CD4-positive, alpha-beta T cell treated with Interleukin-15 for 4 hours (primary cell): ENCODE measurements at regions not wholly inside any gene's neighbourhood (a gene's known extent, or its start where the extent isn't known, plus 50 kb on each side); places are given as distances from the start of the nearest gene placed in this dataset.

Source experiments
- DNase-seq: peaks from one replicate; pipeline ENCODE4 v3.0.0-alpha.2; 2020; ENCODE audit warnings: low spot score

DNA sequence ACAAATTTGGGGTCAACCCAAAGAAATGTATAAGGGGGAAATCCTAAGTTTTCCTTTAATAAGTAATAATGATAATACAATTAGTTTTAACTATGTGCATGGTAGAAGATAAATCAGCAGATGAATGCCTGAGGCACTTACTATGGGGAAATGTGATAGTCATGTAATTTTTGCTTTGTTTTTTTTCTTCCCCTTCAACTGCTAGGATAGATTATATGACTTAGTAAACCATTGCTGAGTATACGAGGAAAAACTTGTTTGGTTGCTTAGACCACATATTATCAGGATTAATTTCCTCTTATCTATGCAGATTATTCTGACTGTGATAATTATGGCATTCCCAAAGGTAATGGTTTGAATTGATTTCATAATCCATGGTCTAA lies 181.1 kb downstream of the TGFB2 start:
- DNase-seq, result no peak

DNA sequence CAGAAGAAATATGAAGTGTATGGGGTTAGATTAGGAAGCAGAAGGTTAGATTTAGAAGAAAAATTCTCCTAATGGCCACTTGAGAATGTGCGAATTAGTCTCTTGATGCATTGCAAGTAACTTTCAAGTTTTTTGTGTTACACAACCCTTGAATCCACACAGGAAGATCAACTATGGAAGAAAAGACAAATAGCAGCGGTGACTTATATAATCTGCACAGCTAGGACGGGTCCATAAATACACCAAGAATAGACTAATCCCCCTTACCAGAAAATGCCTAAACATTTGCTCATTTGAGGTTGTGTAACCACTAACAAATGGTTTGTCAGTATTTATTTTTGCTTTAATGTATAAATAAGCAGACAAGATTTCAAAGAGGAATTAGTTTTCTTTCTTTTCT lies 182.6 kb downstream of the TGFB2 start:
- no peak for DNase-seq

- DNase-seq, result no peak
Observed at GRCh38 chr1:218529646-218530300, 184.6 kb downstream of the TGFB2 start.

GRCh38 chr1:218531936-218532335 lies 186.8 kb downstream of the TGFB2 start:
- no peak for DNase-seq

DNA sequence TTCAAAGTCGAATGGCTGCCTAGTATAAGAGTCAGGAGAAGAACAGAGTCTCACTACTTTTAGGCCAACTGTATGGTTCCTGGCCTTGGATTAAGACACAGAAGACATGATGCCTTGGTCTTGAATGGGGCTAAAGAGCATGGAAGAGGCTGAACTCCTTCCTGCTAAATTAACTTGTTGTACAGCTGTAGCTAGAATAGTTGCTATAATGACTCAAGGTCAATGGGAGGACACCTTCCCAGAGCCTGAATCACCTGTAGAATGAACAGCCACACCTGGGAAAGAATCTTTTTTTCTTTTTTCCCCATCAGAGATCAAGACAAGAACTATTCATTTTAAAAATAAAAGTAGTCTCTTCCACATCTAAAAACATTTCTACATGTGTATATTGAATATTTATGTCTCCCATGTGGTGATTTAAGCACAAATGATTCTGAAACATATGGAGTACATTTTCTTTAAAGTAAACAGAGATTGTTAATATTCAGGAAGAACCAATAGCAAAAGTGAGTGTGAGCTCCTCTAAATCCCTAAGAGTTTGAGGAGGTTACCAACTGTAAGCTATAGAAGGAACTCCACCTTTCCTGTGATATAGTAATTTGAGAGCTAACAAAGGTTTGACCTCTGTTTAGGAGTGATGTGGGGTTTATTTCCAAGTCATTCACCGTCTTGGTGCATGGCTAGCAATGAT lies 191.3 kb downstream of the TGFB2 start:
- DNase-seq, result no peak

GRCh38 chr1:218537122-218537913 lies 192.2 kb downstream of the TGFB2 start:
- no peak for DNase-seq

- no peak for DNase-seq
Observed at GRCh38 chr1:218538341-218538740, 193.2 kb downstream of the TGFB2 start.

GRCh38 chr1:218546314-218546713 lies 201.2 kb downstream of the TGFB2 start:
- no peak for DNase-seq

- DNase-seq, result no peak
Observed at GRCh38 chr1:218547957-218548730, 203.0 kb downstream of the TGFB2 start.

GRCh38 chr1:218548764-218549163 lies 203.6 kb downstream of the TGFB2 start:
- DNase-seq, result no peak

DNA sequence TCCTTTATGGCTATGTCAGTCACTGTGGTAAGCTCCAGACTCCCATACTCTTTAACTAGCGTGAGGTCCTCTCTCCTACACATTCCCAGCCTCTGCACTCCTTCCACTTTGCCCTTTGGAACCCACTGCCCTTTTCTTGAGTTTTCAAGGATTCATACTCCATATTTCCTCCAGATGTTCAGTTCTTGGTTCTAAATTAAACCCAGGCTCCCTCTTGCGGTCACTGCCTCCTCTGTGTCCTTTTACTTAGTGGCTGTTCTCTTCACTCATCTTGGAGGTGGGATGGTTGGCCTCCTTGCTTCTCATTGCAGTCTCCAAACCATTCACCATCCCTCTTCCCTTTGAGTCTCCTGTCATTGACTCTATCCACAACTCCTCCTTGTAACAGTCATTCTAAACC lies 208.1 kb downstream of the TGFB2 start:
- DNase-seq, result no peak

DNA sequence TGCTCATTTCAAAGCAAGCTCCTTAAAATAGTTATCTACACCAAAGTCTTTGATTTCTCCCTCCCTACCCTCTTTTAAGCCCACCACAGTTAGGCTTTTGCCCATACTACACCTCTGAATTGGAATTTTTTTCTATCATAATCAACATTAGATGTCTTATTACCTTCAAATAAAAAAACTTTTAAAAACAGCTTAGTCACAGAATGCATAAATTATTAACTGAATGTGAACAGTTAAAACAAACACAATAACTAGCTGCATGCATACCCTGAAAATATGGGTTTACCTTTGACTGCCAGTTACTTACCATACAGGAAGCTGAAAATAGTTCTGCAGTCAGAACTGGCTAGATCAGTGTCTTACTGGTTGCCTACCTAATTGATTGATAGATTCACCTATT lies 210.9 kb downstream of the TGFB2 start:
- DNase-seq, result no peak

- no peak for DNase-seq
Observed at GRCh38 chr1:218557731-218558130, 212.6 kb downstream of the TGFB2 start.

- no peak for DNase-seq
Observed at GRCh38 chr1:218558271-218558810, 213.2 kb downstream of the TGFB2 start.

DNA sequence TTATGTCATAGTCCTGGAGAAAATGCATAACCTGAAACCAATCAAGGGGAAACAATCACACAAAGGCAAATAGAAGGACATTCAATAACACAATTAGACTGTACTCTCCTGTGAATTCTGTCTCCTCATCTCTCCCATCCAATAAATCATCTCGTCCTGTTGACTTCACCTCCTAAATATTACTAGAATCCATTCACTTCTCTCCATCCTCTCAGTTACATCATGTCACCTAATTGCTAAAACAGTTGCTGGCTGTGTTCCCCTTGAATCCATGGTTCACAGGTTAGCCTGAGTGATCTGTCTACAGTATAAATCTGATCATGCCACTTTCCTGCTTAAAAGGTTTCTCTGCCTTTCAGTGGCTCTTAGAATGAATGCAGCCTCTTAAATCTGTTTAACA lies 220.2 kb downstream of the TGFB2 start:
- DNase-seq, result no peak

GRCh38 chr1:218568962-218569550 lies 223.9 kb downstream of the TGFB2 start:
- no peak for DNase-seq

- DNase-seq, result no peak
Observed at GRCh38 chr1:218570456-218570855, 225.3 kb downstream of the TGFB2 start.

DNA sequence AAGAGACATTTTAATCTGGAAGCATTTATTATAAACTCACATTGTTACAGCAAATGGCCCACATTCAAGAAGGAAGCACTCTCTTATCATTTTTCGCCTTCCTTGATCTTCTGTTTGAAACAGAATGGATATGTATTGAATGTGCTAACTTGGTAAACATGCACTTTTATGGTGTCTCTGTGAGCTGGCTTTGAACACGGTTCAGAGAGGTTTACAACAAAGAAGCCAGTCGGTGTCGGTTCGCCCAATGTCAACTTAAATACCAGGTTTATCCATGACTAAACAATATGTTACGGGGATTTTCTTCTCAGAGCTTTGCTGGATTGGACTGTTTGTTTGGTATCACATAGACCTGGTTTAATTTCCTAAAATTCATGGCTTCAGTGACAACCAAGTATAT lies 226.4 kb downstream of the TGFB2 start:
- no peak for DNase-seq

GRCh38 chr1:218572050-218572449 lies 226.9 kb downstream of the TGFB2 start:
- no peak for DNase-seq

DNA sequence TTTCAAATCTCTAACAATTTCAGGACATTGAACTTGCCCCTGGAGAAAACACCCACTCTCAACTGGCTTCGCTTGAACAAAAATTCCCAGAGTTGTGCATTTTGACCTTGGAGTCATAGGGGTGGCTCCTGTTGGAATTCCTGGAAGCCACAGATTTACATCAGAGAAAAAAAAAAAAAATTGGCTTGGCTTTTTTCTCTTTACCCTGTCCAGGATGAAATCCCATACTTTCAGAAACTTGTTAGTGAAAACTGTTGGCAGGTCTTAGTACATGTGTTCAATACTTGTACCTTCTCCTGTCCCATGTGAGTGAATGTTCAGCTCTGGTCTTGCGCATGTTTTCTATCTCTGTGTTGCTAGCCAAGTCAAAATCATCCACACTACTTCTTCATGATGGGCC lies 228.8 kb downstream of the TGFB2 start:
- DNase-seq, result no peak

- no peak for DNase-seq
Observed at GRCh38 chr1:218575079-218575478, 229.9 kb downstream of the TGFB2 start.

DNA sequence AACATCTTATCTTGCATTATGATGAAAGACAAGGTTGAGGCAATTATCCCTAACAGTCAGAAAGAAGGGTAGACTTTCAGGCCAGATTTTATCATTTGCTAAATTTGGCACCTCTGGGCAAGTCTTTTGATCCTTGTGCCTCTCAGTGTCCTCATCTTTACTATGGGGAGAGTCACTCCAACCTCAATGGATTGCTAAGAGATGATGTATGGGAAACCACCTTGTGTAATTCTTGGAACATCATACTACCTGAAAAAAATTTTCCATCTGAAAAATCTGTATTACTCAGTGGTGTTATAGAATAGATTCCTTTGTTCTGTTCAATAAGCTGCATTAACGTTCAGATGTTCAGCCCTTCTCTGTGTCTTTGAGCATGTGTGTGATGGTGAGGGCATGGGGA lies 230.7 kb downstream of the TGFB2 start:
- DNase-seq, result no peak
